SK-N-SH (cell line): ENCODE measurements at regions not wholly inside any gene's neighbourhood (a gene's known extent, or its start where the extent isn't known, plus 50 kb on each side); places are given as distances from the start of the nearest gene placed in this dataset.

ENCODE experiments used
- CTCF ChIA-PET: fragments of 300-600, 350-600 bp; formaldehyde crosslinking; extraction: SDS; loops from one replicate; lab custom pipeline; 2021; lab: Yijun Ruan, JAX
- POLR2A ChIA-PET: fragments of 350-600 bp; sonication (Branson Sonifier 250); formaldehyde crosslinking; extraction: SDS; loops from one replicate; lab custom pipeline; 2020; ENCODE audit warnings: antibody characterized with exemption, inconsistent platforms; lab: Yijun Ruan, JAX
- DNase-seq: peaks from one replicate; pipeline ENCODE4 v3.0.0; 2012
- H2AFZ ChIP-seq: fragments of 200-600 bp; sonication (generic); 2 replicates; pipeline ENCODE4 v1.8.1; 2016; ENCODE audit warnings: antibody characterized with exemption, mild to moderate bottlenecking, low read depth
- H3F3A ChIP-seq: fragments of 200-600 bp; sonication (generic); replicated peaks from 2 replicates; pipeline ENCODE3; 2016; ENCODE audit warnings: antibody characterized with exemption, mild to moderate bottlenecking; ENCODE audit not compliant: insufficient read depth
- H3K27ac ChIP-seq, 2 experiments: fragments of 200-500 bp in 1 of 2; fragments of 200-600 bp in 1 of 2; sonication (Bioruptor generic) in 1 of 2; sonication (generic), shearing (Covaris generic) in 1 of 2; 2 replicates each; pipeline versions ENCODE4 v1.5.1 to v1.6.1; 2014 to 2016; ENCODE audit warnings: low read depth in 2 of 2, inconsistent platforms in 1 of 2, low read length in 1 of 2, mild to moderate bottlenecking in 1 of 2, mixed read lengths in 1 of 2
- H3K27me3 ChIP-seq: fragments of 200-600 bp; sonication (generic), shearing (Covaris generic); 2 replicates; pipeline ENCODE4 v1.6.1; 2016; ENCODE audit warnings: mixed run types; ENCODE audit not compliant: insufficient read depth
- H3K36me3 ChIP-seq, 2 experiments: fragments of 200-500 bp in 1 of 2; fragments of 200-600 bp in 1 of 2; sonication (Bioruptor generic) in 1 of 2; sonication (generic) in 1 of 2; replicated peaks in 1 of 2; 2 replicates each; pipeline versions ENCODE3 to v1.5.1; 2014 to 2016; ENCODE audit warnings: low read length in 1 of 2, mild to moderate bottlenecking in 1 of 2; ENCODE audit not compliant: insufficient read depth in 2 of 2, control insufficient read depth in 1 of 2
- H3K4me1 ChIP-seq, 2 experiments: fragments of 200-500 bp in 1 of 2; fragments of 200-600 bp in 1 of 2; sonication (Bioruptor generic) in 1 of 2; sonication (generic), shearing (Covaris generic) in 1 of 2; 2 replicates each; pipeline versions ENCODE4 v1.5.1 to v1.6.1; 2014 to 2016; ENCODE audit warnings: low read depth in 1 of 2, low read length in 1 of 2, mixed run types in 1 of 2; ENCODE audit not compliant: insufficient read depth in 2 of 2, control insufficient read depth in 1 of 2
- H3K4me2 ChIP-seq: fragments of 200-600 bp; sonication (generic), shearing (Covaris generic); 2 replicates; pipeline ENCODE4 v1.6.1; 2017; ENCODE audit warnings: mixed run types
- H3K4me3 ChIP-seq, 2 experiments: fragments of 200-500 bp in 1 of 2; fragments of 200-600 bp in 1 of 2; sonication (Bioruptor generic) in 1 of 2; sonication (generic), shearing (Covaris generic) in 1 of 2; 2 replicates each; pipeline versions ENCODE4 v1.5.1 to v1.8.1; 2014 to 2016; ENCODE audit warnings: low read depth in 2 of 2, inconsistent platforms in 1 of 2, low read length in 1 of 2, mild to moderate bottlenecking in 1 of 2, mixed read lengths in 1 of 2, moderate library complexity in 1 of 2
- H3K79me2 ChIP-seq: fragments of 200-600 bp; sonication (generic); 2 replicates; pipeline ENCODE4 v1.8.1; 2017; ENCODE audit warnings: mild to moderate bottlenecking; ENCODE audit not compliant: insufficient read depth
- H3K9ac ChIP-seq: fragments of 200-600 bp; sonication (generic); 2 replicates; pipeline ENCODE4 v1.6.1; 2017; ENCODE audit warnings: mixed run types
- H3K9me2 ChIP-seq: fragments of 200-600 bp; sonication (generic); 2 replicates; pipeline ENCODE4 v1.6.1; 2017; ENCODE audit warnings: mixed run types
- H3K9me3 ChIP-seq: fragments of 200-600 bp; sonication (generic); 2 replicates; pipeline ENCODE4 v1.6.1; 2017; ENCODE audit warnings: mixed run types, mild to moderate bottlenecking, moderate library complexity
- H4K20me1 ChIP-seq: fragments of 200-600 bp; sonication (generic); 2 replicates; pipeline ENCODE4 v1.6.1; 2017; ENCODE audit warnings: mild to moderate bottlenecking, mixed run types; ENCODE audit not compliant: insufficient read depth
- ELF1 ChIP-seq: IDR thresholded peaks from 2 replicates; pipeline ENCODE4 v1.4.0; 2012
- EP300 ChIP-seq, 2 experiments: IDR thresholded peaks; 2 replicates each; pipeline versions ENCODE4 v1.4.0 to v1.6.1; 2012; ENCODE audit warnings: borderline replicate concordance in 1 of 2, low read depth in 1 of 2, low read length in 1 of 2
- EZH2phosphoT487 ChIP-seq: fragments of 200-600 bp; sonication (generic); IDR thresholded peaks from 2 replicates; pipeline ENCODE4 v1.6.1; 2017; ENCODE audit warnings: low read depth, mixed run types, mild to moderate bottlenecking, antibody characterized with exemption, moderate library complexity, borderline replicate concordance
- FOSL2 ChIP-seq: IDR thresholded peaks from 2 replicates; pipeline ENCODE4 v1.4.0; 2012; ENCODE audit warnings: low read depth, mild to moderate bottlenecking, moderate library complexity, borderline replicate concordance
- GABPA ChIP-seq: IDR thresholded peaks from 2 replicates; pipeline ENCODE4 v1.4.0; 2012; ENCODE audit warnings: low read depth, mild to moderate bottlenecking
- MEF2A ChIP-seq: IDR thresholded peaks from 2 replicates; pipeline ENCODE4 v1.4.0; 2012; ENCODE audit warnings: low read depth, borderline replicate concordance
- NRF1 ChIP-seq: IDR thresholded peaks from 2 replicates; pipeline ENCODE4 v1.6.1; 2012; ENCODE audit warnings: low read depth, mild to moderate bottlenecking, low read length
- POLR2AphosphoS5 ChIP-seq: IDR thresholded peaks from 2 replicates; pipeline ENCODE4 v1.6.1; 2012; ENCODE audit warnings: low read depth, low read length
- RAD21 ChIP-seq: IDR thresholded peaks from 2 replicates; pipeline ENCODE4 v1.6.1; 2012; ENCODE audit warnings: mild to moderate bottlenecking, low read length
- RCOR1 ChIP-seq: fragments of 150-350 bp; IDR thresholded peaks from 2 replicates; pipeline ENCODE4 v1.6.1; 2017; ENCODE audit warnings: antibody characterized with exemption, low read length
- RXRA ChIP-seq: IDR thresholded peaks from 2 replicates; pipeline ENCODE4 v1.4.0; 2012; ENCODE audit warnings: low read depth, mild to moderate bottlenecking, borderline replicate concordance
- SIN3A ChIP-seq: IDR thresholded peaks from 2 replicates; pipeline ENCODE4 v1.6.1; 2012; ENCODE audit warnings: low read depth, mild to moderate bottlenecking, low read length, moderate library complexity, borderline replicate concordance
- SMC3 ChIP-seq: IDR thresholded peaks from 2 replicates; pipeline ENCODE4 v1.6.1; 2012; ENCODE audit warnings: low read depth, low read length, improper control_type of control experiment
- TCF12 ChIP-seq: IDR thresholded peaks from 2 replicates; pipeline ENCODE4 v1.4.0; 2012
- TEAD4 ChIP-seq: IDR thresholded peaks from 2 replicates; pipeline ENCODE4 v1.4.0; 2012; ENCODE audit warnings: mild to moderate bottlenecking, borderline replicate concordance; ENCODE audit not compliant: insufficient read depth
- WGBS: methylation state at CpG from one replicate; pipeline ENCODE4 v1.1.6; 2017; ENCODE audit warnings: low lambda C conversion rate; 5-methylcytosine and 5-hydroxymethylcytosine counted together
- TF ChIP-seq, protein P1 (sequence below): IDR thresholded peaks from 2 replicates; pipeline ENCODE4 v1.4.0; 2012; ENCODE audit warnings: low read depth, borderline replicate concordance
- TF ChIP-seq, protein P2 (sequence below): fragments of 150-350 bp; IDR thresholded peaks from 2 replicates; pipeline ENCODE4 v1.6.1; 2017; ENCODE audit warnings: antibody characterized with exemption, low read length, low read depth, borderline replicate concordance

DNA sequence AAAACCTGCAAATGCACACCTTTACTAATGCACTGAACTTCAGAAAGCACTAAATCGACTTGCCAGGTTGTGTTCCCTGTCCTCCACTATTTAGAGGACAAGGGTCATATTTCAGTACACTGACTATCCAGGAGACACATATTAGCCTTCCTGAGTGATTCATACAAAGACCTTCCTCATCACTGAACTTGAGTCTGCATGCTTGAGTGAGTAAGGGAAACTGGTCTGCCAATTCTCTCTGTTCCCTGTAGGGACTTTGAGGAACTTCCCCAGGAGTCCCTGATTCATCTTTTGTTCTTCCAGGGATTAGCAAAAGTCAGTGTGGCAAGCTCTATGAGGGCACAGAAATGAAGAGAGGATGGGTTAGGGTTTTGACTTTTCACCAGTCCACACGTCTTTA is 565.9 kb downstream of the PDCD6IP start:
- Histone ChIP-seq H3K27ac (no peak overlapping the region), H3K9me3 (no peaks in the 10 kb centered on the region), H4K20me1 (no peaks in the 10 kb centered on the region), H3K27me3 (no peaks in the 10 kb centered on the region), H3K4me1 (no peaks in the 10 kb centered on the region), H2AFZ (no peak overlapping the region), H3K36me3 (no peaks in the 10 kb centered on the region), H3K9me2 (no peaks in the 10 kb centered on the region), H3F3A (no peaks in the 10 kb centered on the region), H3K79me2 (no peaks in the 10 kb centered on the region), H3K4me2 (no peak overlapping the region), H3K4me3 (no peak overlapping the region), H3K9ac (no peak overlapping the region)
- CTCF ChIA-PET = no interaction called here
- WGBS = 7% methylated on average over 2 of the region's 2 CpGs
- no peak for DNase-seq
- POLR2A ChIA-PET = no interaction called here
- TF ChIP-seq RCOR1 (no peak), TEAD4 (no peak), EP300 (IDR thresholded peaks at IDR 0.05; ENCODE audit: borderline replicate concordance in 1 of 2, low read depth in 1 of 2, low read length in 1 of 2) (no peak)
- TF ChIP-seq, protein P1, sequence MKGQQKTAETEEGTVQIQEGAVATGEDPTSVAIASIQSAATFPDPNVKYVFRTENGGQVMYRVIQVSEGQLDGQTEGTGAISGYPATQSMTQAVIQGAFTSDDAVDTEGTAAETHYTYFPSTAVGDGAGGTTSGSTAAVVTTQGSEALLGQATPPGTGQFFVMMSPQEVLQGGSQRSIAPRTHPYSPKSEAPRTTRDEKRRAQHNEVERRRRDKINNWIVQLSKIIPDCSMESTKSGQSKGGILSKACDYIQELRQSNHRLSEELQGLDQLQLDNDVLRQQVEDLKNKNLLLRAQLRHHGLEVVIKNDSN = no peak

DNA sequence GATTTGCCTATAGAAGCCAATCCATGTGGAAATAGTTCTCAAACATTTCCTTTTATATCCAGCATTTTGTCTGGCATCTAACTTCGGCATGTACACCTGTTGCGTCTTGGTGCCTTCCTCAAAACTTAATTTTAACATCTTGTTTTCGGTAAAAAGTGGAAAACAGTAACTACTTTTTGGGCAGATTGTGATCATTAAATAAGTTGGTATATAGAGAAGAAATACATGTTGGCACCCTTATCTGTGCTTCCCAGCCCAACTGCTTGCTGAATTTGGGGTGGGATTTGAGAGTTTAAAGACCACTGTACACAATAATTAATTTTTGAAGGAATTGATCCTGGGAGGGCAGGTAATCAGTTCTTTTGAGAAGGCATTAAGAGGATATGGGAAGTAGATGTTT is 566.8 kb downstream of the PDCD6IP start:
- Histone ChIP-seq H3K79me2 (no peaks in the 10 kb centered on the region), H3K4me3 (no peak overlapping the region), H4K20me1 (no peaks in the 10 kb centered on the region), H3K4me2 (no peak overlapping the region), H3K36me3 (no peaks in the 10 kb centered on the region), H3K27me3 (no peaks in the 10 kb centered on the region), H3K9me3 (no peaks in the 10 kb centered on the region), H3K9me2 (no peaks in the 10 kb centered on the region), H2AFZ (no peak overlapping the region), H3K4me1 (no peaks in the 10 kb centered on the region), H3K27ac (no peak overlapping the region), H3F3A (no peaks in the 10 kb centered on the region), H3K9ac (no peak overlapping the region)
- 28% methylated on average over 3 of the region's 3 CpGs for whole genome bisulfite sequencing
- DNase-seq = no peak
- no peak for TF ChIP-seq NRF1
- no peak for TF ChIP-seq TCF12
- TF ChIP-seq, protein P2, sequence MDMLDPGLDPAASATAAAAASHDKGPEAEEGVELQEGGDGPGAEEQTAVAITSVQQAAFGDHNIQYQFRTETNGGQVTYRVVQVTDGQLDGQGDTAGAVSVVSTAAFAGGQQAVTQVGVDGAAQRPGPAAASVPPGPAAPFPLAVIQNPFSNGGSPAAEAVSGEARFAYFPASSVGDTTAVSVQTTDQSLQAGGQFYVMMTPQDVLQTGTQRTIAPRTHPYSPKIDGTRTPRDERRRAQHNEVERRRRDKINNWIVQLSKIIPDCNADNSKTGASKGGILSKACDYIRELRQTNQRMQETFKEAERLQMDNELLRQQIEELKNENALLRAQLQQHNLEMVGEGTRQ = no peak
- TF ChIP-seq FOSL2 = no peak
- TF ChIP-seq SIN3A = no peak
- TF ChIP-seq SMC3 = no peak
- TF ChIP-seq MEF2A = no peak
- TF ChIP-seq RXRA = no peak
- TF ChIP-seq ELF1 = no peak
- TF ChIP-seq EZH2phosphoT487 = no peak
- TF ChIP-seq RAD21 = no peak
- no peak for TF ChIP-seq POLR2AphosphoS5
- no peak for TF ChIP-seq GABPA
- ChIA-PET CTCF (interaction anchor here (0.6 kb wide), 1 partner anchor 135 kb away, joined by 3 read pairs; no protein-coding TSS in a partner anchor), POLR2A (no interaction called here)
